ENCODE measurements at regions not wholly inside any gene's neighbourhood (a gene's known extent, or its start where the extent isn't known, plus 50 kb on each side); places are given as distances from the start of the nearest gene placed in this dataset.

- Histone ChIP-seq H3K4me3 (no peak overlapping the region), H3K27ac (no peak overlapping the region), H3K36me3 (ENCODE audit: insufficient read depth in 1 of 2, low read depth in 1 of 2) (no peaks in the 10 kb centered on the region), H3K27me3 (ENCODE audit: insufficient read depth in 3 of 3, low read length in 2 of 3) (no peaks in the 10 kb centered on the region), H3K4me1 (no peaks in the 10 kb centered on the region), H3K9me3 (no peaks in the 10 kb centered on the region)
- no peak for TF ChIP-seq CTCF (IDR thresholded peaks at IDR 0.05)
- 49 to 53% (median 53%) methylated on average over 4 of the region's 4 CpGs for WGBS, 3 donors
- intact Hi-C loops (cut with DNase I) = no loop called here
- ATAC-seq (no peak), DNase-seq (no peak)
Measured at GRCh38 chr2:58634653-58635370, 393.7 kb upstream of the FANCL start.

- Histone ChIP-seq H3K36me3 (ENCODE audit: insufficient read depth in 1 of 2, low read depth in 1 of 2) (no peaks in the 10 kb centered on the region), H3K4me1 (no peaks in the 10 kb centered on the region), H3K27me3 (ENCODE audit: insufficient read depth in 3 of 3, low read length in 2 of 3) (no peaks in the 10 kb centered on the region), H3K27ac (no peak overlapping the region), H3K9me3 (no peaks in the 10 kb centered on the region), H3K4me3 (no peak overlapping the region)
- no peak for ATAC-seq
- WGBS, 3 donors = 23 to 39% (median 25%) methylated on average over 3 of the region's 3 CpGs
- intact Hi-C loops (cut with DNase I) = no loop called here
- TF ChIP-seq CTCF (IDR thresholded peaks at IDR 0.05) = no peak
- no peak for DNase-seq
Measured at GRCh38 chr2:58633613-58634365, 392.7 kb upstream of the FANCL start.

GRCh38 chr2:58631986-58632385 lies 390.9 kb upstream of the FANCL start:
- H3K9me3 ChIP-seq = no peaks in the 10 kb centered on the region
- 38 to 45% (median 40%) methylated on average over 1 of the region's 1 CpG for WGBS, 3 donors
- H3K4me1 ChIP-seq = no peaks in the 10 kb centered on the region
- H3K4me3 ChIP-seq = no peak overlapping the region
- no peaks in the 10 kb centered on the region for H3K36me3 ChIP-seq (ENCODE audit: insufficient read depth in 1 of 2, low read depth in 1 of 2)
- intact Hi-C loops (cut with DNase I) = no loop called here
- DNase-seq = no peak
- H3K27ac ChIP-seq = no peak overlapping the region
- no peak for TF ChIP-seq CTCF (IDR thresholded peaks at IDR 0.05)
- no peaks in the 10 kb centered on the region for H3K27me3 ChIP-seq (ENCODE audit: insufficient read depth in 3 of 3, low read length in 2 of 3)
- no peak for ATAC-seq

GRCh38 chr2:58629545-58630119 lies 388.5 kb upstream of the FANCL start:
- H3K4me1 ChIP-seq = no peaks in the 10 kb centered on the region
- DNase-seq = no peak
- no peak overlapping the region for H3K4me3 ChIP-seq
- H3K27ac ChIP-seq = no peak overlapping the region
- no peaks in the 10 kb centered on the region for H3K36me3 ChIP-seq (ENCODE audit: insufficient read depth in 1 of 2, low read depth in 1 of 2)
- 85 to 89% (median 86%) methylated on average over 4 of the region's 4 CpGs for WGBS, 3 donors
- no peaks in the 10 kb centered on the region for H3K27me3 ChIP-seq (ENCODE audit: insufficient read depth in 3 of 3, low read length in 2 of 3)
- no peak for TF ChIP-seq CTCF (IDR thresholded peaks at IDR 0.05)
- intact Hi-C loops (cut with DNase I) = no loop called here
- H3K9me3 ChIP-seq = no peaks in the 10 kb centered on the region
- no peak for ATAC-seq
